NOMO-1 (cell line): ENCODE measurements at regions not wholly inside any gene's neighbourhood (a gene's known extent, or its start where the extent isn't known, plus 50 kb on each side); places are given as distances from the start of the nearest gene placed in this dataset.

Experiments
- DNase-seq, 2 experiments: peaks; one replicate each; lab custom pipeline; 2025; ENCODE audit not compliant: unreplicated experiment in 2 of 2; lab: John Stamatoyannopoulos, UW

DNA sequence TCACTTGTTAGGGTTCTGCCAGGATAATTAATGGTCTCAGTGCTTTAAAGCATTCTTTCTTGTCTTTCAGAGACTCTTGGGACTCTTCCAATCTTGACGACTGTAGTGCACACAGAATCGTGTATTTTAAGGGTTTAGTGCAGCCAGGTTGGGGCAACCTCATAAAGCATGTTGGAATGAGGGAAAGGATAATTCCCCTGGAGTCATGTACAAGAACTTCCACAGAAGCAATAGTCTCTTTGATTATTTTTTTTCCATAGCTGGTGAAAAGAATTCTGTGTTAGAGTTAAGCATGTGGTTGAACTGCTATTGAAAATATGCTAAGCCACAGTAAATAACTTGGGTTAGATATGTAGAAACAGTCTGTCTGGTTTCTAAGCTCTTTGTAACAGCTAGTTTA is 246.8 kb upstream of the DAAM1 start:
- DNase-seq, result no peak

DNA sequence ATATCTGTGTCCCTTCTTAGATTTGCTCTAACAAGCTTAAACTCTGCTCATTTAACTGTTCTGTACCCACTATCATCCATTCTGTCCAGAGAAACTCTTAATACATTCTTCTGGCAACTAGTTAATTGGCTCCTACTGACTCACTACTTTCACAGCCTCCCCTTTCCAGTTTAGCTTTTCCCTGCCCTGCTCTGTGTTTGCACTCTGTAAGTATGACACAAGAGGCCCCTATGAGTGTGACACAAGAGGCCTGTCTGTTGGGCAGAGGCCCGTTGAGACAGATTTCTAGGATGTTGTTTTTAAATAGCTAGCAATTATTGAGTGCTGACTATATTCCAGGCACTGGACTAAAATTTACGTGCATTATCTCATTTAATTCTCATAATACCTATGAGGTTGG is 246.0 kb upstream of the DAAM1 start:
- no peak for DNase-seq

- DNase-seq, result no peak
Observed at GRCh38 chr14:58944343-58944967, 244.0 kb upstream of the DAAM1 start.

DNA sequence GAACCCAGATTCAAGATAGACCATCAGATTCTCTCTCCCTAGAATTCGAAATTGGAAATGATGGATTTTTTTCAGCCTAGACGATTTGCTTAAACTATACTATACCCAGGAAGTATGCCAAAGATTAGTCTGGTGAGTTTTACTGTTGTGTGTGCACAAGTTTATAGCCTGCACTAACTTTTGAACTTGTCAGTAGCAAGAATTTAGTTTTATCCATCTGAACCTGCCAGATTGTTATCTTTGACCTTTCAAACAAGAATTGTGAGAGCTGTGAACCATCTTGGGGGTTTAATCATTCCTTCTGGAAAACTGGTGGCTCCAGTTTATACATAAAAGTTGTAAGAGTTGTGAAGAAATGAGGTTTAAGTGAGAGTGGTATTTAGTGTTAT is 243.5 kb upstream of the DAAM1 start:
- no peak for DNase-seq

DNA sequence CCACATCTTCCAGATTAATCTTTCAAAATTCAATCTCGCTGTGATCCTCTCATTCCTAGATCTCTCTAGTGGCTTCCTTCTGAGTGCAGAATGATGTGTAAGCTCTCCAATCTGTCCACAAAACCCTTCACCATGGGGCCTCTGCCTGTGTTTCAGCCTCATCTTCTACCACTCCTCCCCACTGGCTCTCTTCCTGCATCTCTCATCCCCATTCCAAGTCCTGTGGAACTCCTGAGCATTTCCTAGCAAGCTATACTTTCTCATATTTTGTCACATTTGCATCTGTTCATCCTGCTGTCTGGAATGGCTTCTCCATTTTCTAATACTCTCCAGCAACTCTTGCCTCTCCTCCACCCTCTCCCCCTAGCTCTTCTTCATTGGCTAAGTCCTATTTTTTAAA is 242.0 kb upstream of the DAAM1 start:
- DNase-seq, result no peak

DNA sequence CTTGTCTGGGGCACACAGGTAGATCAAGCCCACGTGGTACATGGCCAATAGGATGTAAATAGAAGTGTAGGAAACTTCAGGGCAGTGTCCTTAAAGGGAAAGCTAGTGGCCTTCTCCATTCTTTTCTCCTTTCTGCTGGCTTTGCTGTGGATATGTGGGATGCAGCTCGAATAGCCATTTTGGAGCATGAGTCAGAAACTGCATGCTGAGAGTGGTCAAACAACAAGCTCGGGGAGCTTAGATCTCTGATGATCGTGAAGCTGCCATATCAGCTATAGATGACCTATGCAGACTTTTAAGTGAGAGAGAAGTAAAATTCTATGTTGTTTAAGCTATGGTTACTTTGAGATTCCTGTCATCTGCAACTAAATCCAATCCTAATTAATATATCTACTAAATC is 241.3 kb upstream of the DAAM1 start:
- DNase-seq, result no peak

GRCh38 chr14:58947814-58948445 is 240.5 kb upstream of the DAAM1 start:
- DNase-seq, result no peak

DNA sequence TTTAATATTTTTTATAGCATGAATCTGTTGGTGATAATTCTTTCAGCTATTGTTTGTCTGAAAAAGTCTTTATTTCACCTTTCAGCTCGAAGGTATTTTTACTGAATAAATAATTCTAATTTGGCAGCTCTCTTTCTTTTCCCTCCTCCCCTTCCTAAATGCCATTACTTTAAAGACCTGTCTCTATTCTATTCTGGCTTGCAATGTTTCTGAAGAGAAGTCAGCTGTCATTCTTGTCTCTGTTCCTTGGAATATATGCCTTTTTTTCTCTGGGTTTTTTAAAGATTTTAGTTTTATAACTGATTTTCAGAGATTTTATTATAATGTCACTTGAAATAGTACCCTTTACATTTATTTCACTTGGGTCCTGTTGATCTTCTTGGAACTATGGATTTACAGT is 237.9 kb upstream of the DAAM1 start:
- DNase-seq, result no peak

DNA sequence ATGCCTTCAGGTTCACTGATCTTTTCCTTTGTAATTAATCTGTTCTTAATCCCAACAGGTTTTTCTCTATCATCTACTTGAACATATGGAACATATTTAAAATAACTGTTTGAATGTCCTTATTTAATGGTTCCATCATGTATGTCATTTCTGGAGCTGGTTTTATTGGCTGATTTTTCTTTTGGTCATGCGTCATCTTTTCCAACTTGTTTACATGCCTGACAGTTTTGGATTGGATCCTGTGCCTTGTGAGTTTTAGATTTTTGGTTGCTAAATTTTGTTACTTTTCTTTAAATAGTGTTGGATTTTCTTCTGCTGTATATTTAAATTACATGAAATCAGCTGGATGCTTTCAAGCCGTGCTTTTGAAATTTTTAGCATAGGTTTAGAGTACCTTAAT is 237.3 kb upstream of the DAAM1 start:
- no peak for DNase-seq

DNA sequence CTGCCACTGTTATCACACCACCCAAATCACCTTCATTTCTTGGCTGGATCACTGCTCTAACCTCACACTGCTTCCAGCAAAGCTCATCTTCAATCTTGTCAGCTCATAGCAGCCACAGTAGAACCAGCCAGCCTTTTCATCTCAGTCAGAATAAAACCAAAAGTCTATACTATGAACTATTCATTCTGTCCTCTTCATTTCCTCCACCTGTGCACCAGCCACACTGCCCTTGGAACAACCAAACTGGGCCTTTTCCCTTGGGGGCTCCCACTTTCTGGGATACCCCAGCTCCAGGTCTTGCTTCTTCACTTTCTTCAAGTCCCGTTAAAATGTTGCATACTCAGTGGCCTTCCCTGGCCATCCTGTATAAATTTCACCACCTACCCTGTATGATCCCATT is 234.4 kb upstream of the DAAM1 start:
- DNase-seq, result no peak

DNA sequence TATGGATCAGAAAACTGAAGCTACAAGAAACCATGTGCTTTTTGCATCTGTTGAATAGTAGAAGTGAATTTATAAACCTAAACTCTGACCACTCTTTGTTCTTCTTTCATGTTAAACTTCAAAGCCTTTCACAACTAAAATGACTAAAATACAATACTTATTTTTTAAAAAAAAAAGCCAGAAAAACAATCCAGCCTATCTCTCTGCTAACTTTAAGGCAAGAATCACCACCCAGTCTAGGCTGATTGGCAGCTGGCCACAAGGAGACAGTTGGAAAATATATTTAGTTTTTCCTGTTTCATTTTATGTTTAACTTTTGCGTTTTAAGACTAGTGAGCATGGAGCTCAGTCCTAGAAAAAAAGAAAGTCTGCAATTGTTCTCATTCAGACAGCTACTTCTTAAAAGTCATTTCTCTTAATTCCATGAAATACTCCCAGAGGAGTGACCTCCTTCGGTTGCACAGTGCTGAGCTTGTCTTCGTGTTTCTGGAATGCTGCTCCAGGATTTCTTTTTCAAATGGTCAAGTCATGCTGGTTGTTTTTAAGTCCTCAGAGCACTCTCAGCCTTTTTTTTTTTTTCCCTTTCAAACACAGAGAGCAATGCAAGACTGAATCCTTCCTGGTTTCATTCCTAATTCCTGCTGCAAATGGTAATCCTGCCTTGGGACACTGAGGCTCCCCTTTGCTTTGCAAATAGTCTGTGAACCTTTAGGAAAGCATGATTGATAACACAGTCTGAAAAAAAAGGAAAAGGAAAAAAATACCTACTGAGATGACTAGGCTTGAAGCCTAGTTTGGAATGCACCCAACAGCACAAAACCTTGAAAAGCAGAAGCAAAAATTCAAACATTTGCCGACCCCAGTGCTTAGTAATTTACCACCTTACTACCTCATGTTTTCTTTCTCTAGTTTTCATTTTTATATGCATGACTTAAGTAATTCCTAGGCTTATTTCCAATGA is 233.3 kb upstream of the DAAM1 start:
- no peak for DNase-seq

- no peak for DNase-seq
Observed at GRCh38 chr14:58961045-58961731, 227.3 kb upstream of the DAAM1 start.

- no peak for DNase-seq
Observed at GRCh38 chr14:58963873-58964597, 224.4 kb upstream of the DAAM1 start.

GRCh38 chr14:58964598-58964928 is 223.9 kb upstream of the DAAM1 start:
- no peak for DNase-seq

GRCh38 chr14:58965601-58966000 is 222.9 kb upstream of the DAAM1 start:
- DNase-seq, result no peak

GRCh38 chr14:58966997-58967396 is 221.5 kb upstream of the DAAM1 start:
- DNase-seq, result no peak

DNA sequence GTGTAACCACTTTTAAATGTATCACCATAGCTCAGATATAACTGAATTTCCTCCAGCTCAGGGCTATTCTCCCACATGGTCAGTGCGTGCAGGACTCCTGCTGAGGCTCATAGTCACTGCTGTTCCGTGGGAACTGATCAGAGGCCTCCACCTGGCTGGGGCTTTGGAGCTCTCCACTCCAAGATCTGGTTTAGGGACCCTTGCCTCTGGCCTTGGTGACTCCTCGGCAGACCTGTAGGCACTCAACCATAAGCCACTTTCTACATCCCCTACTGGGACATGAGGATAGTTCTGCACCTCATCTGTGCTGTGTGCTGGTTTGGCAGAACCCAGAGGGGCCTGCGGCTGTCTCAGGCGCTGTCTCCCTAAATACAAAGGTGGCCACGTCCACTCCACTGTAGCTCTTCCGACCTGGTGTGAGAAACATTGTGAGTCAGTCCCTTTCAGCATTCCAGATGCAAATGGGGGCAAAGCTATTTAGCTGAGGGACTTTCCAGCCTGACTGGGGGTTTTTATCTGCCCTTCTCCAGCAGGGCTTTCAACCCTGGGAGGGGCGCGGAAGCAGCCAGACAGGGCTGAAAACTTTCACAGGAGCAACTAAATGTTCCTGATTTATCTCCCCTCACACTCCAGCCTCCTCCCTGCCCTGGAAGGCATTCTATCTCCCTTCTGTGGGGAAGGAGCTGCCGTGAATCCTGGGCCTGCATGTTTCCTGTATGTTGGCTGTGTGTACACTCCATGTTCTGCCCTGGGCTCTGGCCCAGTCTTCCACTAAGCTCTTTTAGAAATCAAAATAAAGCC is 218.3 kb upstream of the DAAM1 start:
- DNase-seq, result no peak

DNA sequence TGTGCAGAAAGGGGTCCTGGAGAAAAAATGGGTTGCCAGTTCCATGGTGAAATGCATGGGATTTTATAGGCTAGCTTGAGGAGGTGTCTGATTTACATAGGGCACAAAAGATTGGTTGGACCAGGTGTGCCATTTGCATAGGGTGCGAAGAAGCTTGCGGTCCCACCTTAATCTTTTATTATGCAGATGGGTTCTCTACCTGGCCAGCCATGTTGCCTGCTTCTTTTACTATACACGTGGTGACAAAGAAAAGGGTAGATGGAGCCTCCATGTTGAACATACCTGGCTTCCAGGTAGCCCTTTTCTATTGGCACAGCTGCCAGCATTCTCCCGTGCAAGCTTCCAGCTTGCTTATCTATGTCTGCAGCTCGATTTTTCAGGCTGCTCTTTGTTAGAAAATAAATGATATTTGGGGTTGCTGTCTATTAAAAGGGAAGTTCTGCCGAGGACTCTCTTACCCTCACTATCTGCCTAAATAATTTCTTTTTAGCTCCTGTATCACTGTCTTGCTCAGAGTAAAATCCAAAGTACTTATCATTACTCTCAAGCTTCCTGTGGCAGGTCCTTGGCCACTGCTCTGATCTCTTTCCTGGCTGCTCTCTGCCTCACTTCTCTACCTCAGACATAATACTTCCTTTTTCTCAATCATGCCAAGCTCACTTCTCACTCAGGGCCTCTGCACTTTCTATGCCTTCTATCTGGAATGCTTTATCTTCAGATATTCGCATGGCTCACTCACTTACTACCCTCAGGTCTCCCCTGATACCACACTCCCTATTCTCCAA is 216.0 kb upstream of the DAAM1 start:
- peak in 1 of 2 experiments; percentile 40 for DNase-seq

DNA sequence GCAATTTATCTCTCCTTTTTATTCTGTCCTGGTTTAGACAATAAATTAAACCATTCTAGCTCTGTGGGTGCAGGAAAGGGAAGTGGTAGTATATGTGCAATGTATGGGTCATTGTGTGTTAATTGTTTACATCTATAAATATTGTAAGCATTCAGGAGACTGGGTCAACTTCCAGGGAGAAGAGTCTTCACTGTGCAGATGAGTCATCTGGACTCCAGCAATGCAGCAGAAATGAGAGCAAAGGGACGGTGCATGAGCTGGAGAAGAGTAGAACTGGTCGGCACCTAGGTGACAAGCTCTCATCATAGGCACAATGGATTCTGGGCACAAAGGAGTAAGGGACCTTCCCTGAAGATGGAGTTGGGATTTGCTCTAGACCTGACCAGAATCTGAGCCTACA is 211.1 kb upstream of the DAAM1 start:
- DNase-seq, result peak in 1 of 2 experiments; percentile 14
